HL-60 (cell line): ENCODE measurements at regions not wholly inside any gene's neighbourhood (a gene's known extent, or its start where the extent isn't known, plus 50 kb on each side); places are given as distances from the start of the nearest gene placed in this dataset.

Source experiments
- DNase-seq, 2 experiments: peaks; one replicate each; pipeline ENCODE4 v3.0.0-alpha.2; 2010 to 2020; ENCODE audit warnings: low read depth in 1 of 2, low spot score in 1 of 2
- H3K27ac ChIP-seq: fragments of 250-450 bp; sonication (Bioruptor Pico); replicated peaks from 2 replicates; pipeline ENCODE4 v1.5.1; 2020; ENCODE audit warnings: mild to moderate bottlenecking, moderate library complexity
- H3K27me3 ChIP-seq: fragments of 250-450 bp; sonication (Bioruptor Pico); 2 replicates; pipeline ENCODE4 v1.5.1; 2021; ENCODE audit warnings: mild to moderate bottlenecking, moderate library complexity; ENCODE audit not compliant: insufficient read depth, poor library complexity, severe bottlenecking
- H3K4me3 ChIP-seq: replicated peaks from 2 replicates; pipeline ENCODE4 v1.5.1; 2011; ENCODE audit warnings: mild to moderate bottlenecking, control low read depth, low read length; ENCODE audit not compliant: insufficient read depth
- CTCF ChIP-seq: IDR thresholded peaks from one replicate; pipeline ENCODE4 v1.5.1; 2011; ENCODE audit warnings: low read length, control low read depth, inconsistent platforms; ENCODE audit not compliant: insufficient read depth
- GABPA ChIP-seq: IDR thresholded peaks from 2 replicates; pipeline ENCODE4 v1.6.1; 2012; ENCODE audit warnings: low read depth
- POLR2AphosphoS5 ChIP-seq: IDR thresholded peaks from 2 replicates; pipeline ENCODE4 v1.6.1; 2012; ENCODE audit warnings: low read depth
- REST ChIP-seq: IDR thresholded peaks from 2 replicates; pipeline ENCODE4 v1.6.1; 2012; ENCODE audit warnings: low read depth; ENCODE audit not compliant: insufficient replicate concordance
- SPI1 ChIP-seq: IDR thresholded peaks from 2 replicates; pipeline ENCODE4 v1.6.1; 2012; ENCODE audit warnings: low read depth, mild to moderate bottlenecking, borderline replicate concordance

GRCh38 chr14:42047421-42048055, 440.9 kb downstream of the LRFN5 start:
- Histone ChIP-seq H3K27ac (no peak overlapping the region), H3K27me3 (no peaks in the 10 kb centered on the region), H3K4me3 (no peak overlapping the region)
- TF ChIP-seq GABPA: no peak
- TF ChIP-seq CTCF: no peak
- TF ChIP-seq REST: no peak
- no peak for TF ChIP-seq SPI1
- no peak for TF ChIP-seq POLR2AphosphoS5
- no peak for DNase-seq

- Histone ChIP-seq H3K27ac (no peak overlapping the region), H3K27me3 (no peaks in the 10 kb centered on the region), H3K4me3 (no peak overlapping the region)
- TF ChIP-seq CTCF (no peak), REST (no peak), GABPA (no peak), POLR2AphosphoS5 (no peak), SPI1 (no peak)
- no peak for DNase-seq
Measured at GRCh38 chr14:42045383-42045782, 438.7 kb downstream of the LRFN5 start.

- H3K27ac ChIP-seq: no peak overlapping the region
- no peaks in the 10 kb centered on the region for H3K27me3 ChIP-seq
- TF ChIP-seq REST (no peak), SPI1 (no peak), GABPA (no peak), CTCF (no peak), POLR2AphosphoS5 (no peak)
- H3K4me3 ChIP-seq: no peak overlapping the region
- no peak for DNase-seq
Measured at GRCh38 chr14:42028607-42029006, 421.9 kb downstream of the LRFN5 start.
